Activated T-helper 9 cell treated with anti-CD3 and anti-CD28 coated beads, Interleukin-2, amount 50 U/mL, for 16 hours (primary cell): ENCODE measurements at regions not wholly inside any gene's neighbourhood (a gene's known extent, or its start where the extent isn't known, plus 50 kb on each side); places are given as distances from the start of the nearest gene placed in this dataset.

ENCODE experiments used
- DNase-seq: peaks from one replicate; pipeline ENCODE4 v3.0.0-alpha.2; 2020; ENCODE audit warnings: low read depth

- DNase-seq: no peak
Measured at GRCh38 chr15:93162560-93162959, 73.5 kb upstream of the RGMA start.

- DNase-seq: no peak
Measured at GRCh38 chr15:93159930-93160329, 70.9 kb upstream of the RGMA start.

GRCh38 chr15:93158097-93158900, 69.3 kb upstream of the RGMA start:
- DNase-seq: no peak

GRCh38 chr15:93154666-93155065, 65.7 kb upstream of the RGMA start:
- DNase-seq: no peak

- DNase-seq: no peak
Measured at GRCh38 chr15:93152951-93153350, 63.9 kb upstream of the RGMA start.

- no peak for DNase-seq
Measured at GRCh38 chr15:93152360-93152759, 63.3 kb upstream of the RGMA start.

- no peak for DNase-seq
Measured at GRCh38 chr15:93150910-93151881, 62.2 kb upstream of the RGMA start.

- DNase-seq: no peak
Measured at GRCh38 chr15:93146601-93147000, 57.6 kb upstream of the RGMA start.

- no peak for DNase-seq
Measured at GRCh38 chr15:93146196-93146595, 57.2 kb upstream of the RGMA start.

GRCh38 chr15:93144463-93145236, 55.6 kb upstream of the RGMA start:
- DNase-seq: no peak

GRCh38 chr15:93143186-93143585, 54.2 kb upstream of the RGMA start:
- DNase-seq: no peak

- no peak for DNase-seq
Measured at GRCh38 chr15:93141371-93141794, 52.4 kb upstream of the RGMA start.

GRCh38 chr15:93139436-93139835, 50.4 kb upstream of the RGMA start:
- DNase-seq: no peak

GRCh38 chr15:93138681-93139250, 49.8 kb upstream of the RGMA start:
- DNase-seq: no peak
